ENCODE measurements at regions not wholly inside any gene's neighbourhood (a gene's known extent, or its start where the extent isn't known, plus 50 kb on each side); places are given as distances from the start of the nearest gene placed in this dataset.

- H3K4me3 ChIP-seq (ENCODE audit: low read depth, low read length), result no peak overlapping the region
- no peaks in the 10 kb centered on the region for H3K9me3 ChIP-seq (ENCODE audit: control insufficient read depth, insufficient read depth, low read depth, low read length)
- ChIA-PET POLR2A (no interaction called here), CTCF (interaction anchor here (1.1 kb wide), 1 partner anchor 10 kb away, joined by 3 read pairs; no protein-coding TSS in a partner anchor)
- no peaks in the 10 kb centered on the region for H3K36me3 ChIP-seq (ENCODE audit: control insufficient read depth in 2 of 2, insufficient read depth in 1 of 2, low read length in 2 of 2)
- H3K4me1 ChIP-seq (ENCODE audit: control insufficient read depth, insufficient read depth, low read length), result no peaks in the 10 kb centered on the region; the same call in 1 of the 2 replicates
- TF ChIP-seq BCL11A (tag by site-specific recombination; IDR thresholded peaks at IDR 0.05; ENCODE audit: low read depth) (no peak), ZNF280C (tag by site-specific recombination; IDR thresholded peaks at IDR 0.05) (no peak), ZNF610 (tag by site-specific recombination; IDR thresholded peaks at IDR 0.05; ENCODE audit: borderline replicate concordance) (no peak), ZNF354C (tag by site-specific recombination; IDR thresholded peaks at IDR 0.05; ENCODE audit: borderline replicate concordance, low read depth) (no peak), ZFP69B (tag by site-specific recombination; IDR thresholded peaks at IDR 0.05) (no peak), AEBP2 (tag by site-specific recombination; IDR thresholded peaks at IDR 0.05; ENCODE audit: borderline replicate concordance) (no peak), YY2 (tag by site-specific recombination; IDR thresholded peaks at IDR 0.05) (no peak), ZSCAN23 (tag by site-specific recombination; IDR thresholded peaks at IDR 0.05) (no peak), ZNF600 (tag by site-specific recombination; IDR thresholded peaks at IDR 0.05) (no peak), HOXD13 (CRISPR knock-in tag; IDR thresholded peaks at IDR 0.05; ENCODE audit: borderline replicate concordance) (no peak), ZNF121 (tag by site-specific recombination; IDR thresholded peaks at IDR 0.05) (no peak), ZNF426 (tag by site-specific recombination; IDR thresholded peaks at IDR 0.05) (no peak), ZNF274 (IDR thresholded peaks at IDR 0.05; ENCODE audit: low read length) (no peak), ZNF274 (tag by site-specific recombination; IDR thresholded peaks at IDR 0.05; ENCODE audit: borderline replicate concordance) (no peak), SETDB1 (IDR thresholded peaks at IDR 0.05; ENCODE audit: insufficient read length, low read length) (no peak), ZNF280D (tag by site-specific recombination; IDR thresholded peaks at IDR 0.05) (no peak), ZBTB10 (tag by site-specific recombination; IDR thresholded peaks at IDR 0.05) (no peak), ZSCAN18 (tag by site-specific recombination; IDR thresholded peaks at IDR 0.05) (no peak), ZNF785 (tag by site-specific recombination; IDR thresholded peaks at IDR 0.05) (no peak), TRIM28 (IDR thresholded peaks at IDR 0.05; ENCODE audit: borderline replicate concordance, low read length) (no peak)
- H3K27ac ChIP-seq (ENCODE audit: extremely low read depth, low read depth, low read length), result no peak overlapping the region
Measured at GRCh38 chr12:75708802-75709201, 197.4 kb upstream of the KRR1 start.
